Trophoblast cell (in vitro differentiated cells and primary cell): ENCODE measurements at regions not wholly inside any gene's neighbourhood (a gene's known extent, or its start where the extent isn't known, plus 50 kb on each side); places are given as distances from the start of the nearest gene placed in this dataset.

ENCODE experiments used
- DNase-seq, 2 donors: peaks; one replicate each; pipeline ENCODE4 v3.0.0-alpha.2; 2016
- H2AFZ ChIP-seq: 2 replicates; pipeline ENCODE4 v1.6.1; 2013; ENCODE audit warnings: low read length, moderate library complexity, mild to moderate bottlenecking; ENCODE audit not compliant: insufficient read depth, poor library complexity
- H2AK5ac ChIP-seq: 2 replicates; pipeline ENCODE4 v1.6.1; 2013; ENCODE audit warnings: mild to moderate bottlenecking, low read length
- H2BK120ac ChIP-seq: 2 replicates; pipeline ENCODE4 v1.6.1; 2013; ENCODE audit warnings: low read length, mild to moderate bottlenecking, moderate library complexity; ENCODE audit not compliant: insufficient read depth, poor library complexity
- H2BK12ac ChIP-seq: 2 replicates; pipeline ENCODE4 v1.6.1; 2013; ENCODE audit warnings: mild to moderate bottlenecking, low read length, moderate library complexity
- H2BK5ac ChIP-seq: 2 replicates; pipeline ENCODE4 v1.6.1; 2013; ENCODE audit warnings: low read length, low read depth, moderate library complexity, mild to moderate bottlenecking; ENCODE audit not compliant: poor library complexity
- H3K14ac ChIP-seq: 2 replicates; pipeline ENCODE4 v1.6.1; 2013; ENCODE audit warnings: mild to moderate bottlenecking, low read length
- H3K18ac ChIP-seq: 2 replicates; pipeline ENCODE4 v1.6.1; 2013; ENCODE audit warnings: mild to moderate bottlenecking, low read length
- H3K23ac ChIP-seq: 2 replicates; pipeline ENCODE4 v1.6.1; 2013; ENCODE audit warnings: low read length
- H3K27ac ChIP-seq: 2 replicates; pipeline ENCODE4 v1.5.1; 2013; ENCODE audit warnings: low read depth, mild to moderate bottlenecking, inconsistent platforms, low read length, moderate library complexity
- H3K27me3 ChIP-seq: 2 replicates; pipeline ENCODE4 v1.6.1; 2013; ENCODE audit warnings: inconsistent platforms, mild to moderate bottlenecking, low read length, moderate library complexity; ENCODE audit not compliant: insufficient read depth
- H3K36me3 ChIP-seq, 2 experiments: 1 replicate in 1 of 2; 2 replicates in 1 of 2; pipeline ENCODE4 v1.6.1; 2013; ENCODE audit warnings: low read length in 2 of 2, mild to moderate bottlenecking in 2 of 2, moderate library complexity in 1 of 2; ENCODE audit not compliant: insufficient read depth in 2 of 2, control insufficient read depth in 1 of 2
- H3K4ac ChIP-seq: 2 replicates; pipeline ENCODE4 v1.6.1; 2013; ENCODE audit warnings: low read depth, mild to moderate bottlenecking, low read length, moderate library complexity
- H3K4me1 ChIP-seq, 2 experiments: 1 replicate in 1 of 2; 2 replicates in 1 of 2; pipeline ENCODE4 v1.6.1; 2013; ENCODE audit warnings: low read length in 2 of 2, mild to moderate bottlenecking in 2 of 2, moderate library complexity in 1 of 2; ENCODE audit not compliant: insufficient read depth in 2 of 2, control insufficient read depth in 1 of 2
- H3K4me2 ChIP-seq: 2 replicates; pipeline ENCODE4 v1.6.1; 2013; ENCODE audit warnings: inconsistent platforms, mild to moderate bottlenecking, low read length, moderate library complexity
- H3K4me3 ChIP-seq: 2 replicates; pipeline ENCODE4 v1.5.1; 2013; ENCODE audit warnings: mild to moderate bottlenecking, low read depth, low read length, inconsistent platforms
- H3K79me1 ChIP-seq: one replicate; pipeline ENCODE4 v1.6.1; 2013; ENCODE audit warnings: low read length
- H3K79me2 ChIP-seq: 2 replicates; pipeline ENCODE4 v1.6.1; 2013; ENCODE audit warnings: low read length, mild to moderate bottlenecking; ENCODE audit not compliant: control insufficient read depth, insufficient read depth, poor library complexity
- H3K9ac ChIP-seq: 2 replicates; pipeline ENCODE4 v1.6.1; 2013; ENCODE audit warnings: mild to moderate bottlenecking, low read length
- H3K9me3 ChIP-seq: 2 replicates; pipeline ENCODE4 v1.6.1; 2013; ENCODE audit warnings: low read depth, mild to moderate bottlenecking, control low read depth, inconsistent platforms, low read length; ENCODE audit not compliant: insufficient read depth
- H4K12ac ChIP-seq: 2 replicates; pipeline ENCODE4 v1.6.1; 2013; ENCODE audit warnings: low read depth, mild to moderate bottlenecking, low read length, moderate library complexity
- H4K8ac ChIP-seq: 2 replicates; pipeline ENCODE4 v1.6.1; 2013; ENCODE audit warnings: low read depth, mild to moderate bottlenecking, low read length, moderate library complexity
- H4K91ac ChIP-seq: one replicate; pipeline ENCODE4 v1.6.1; 2013; ENCODE audit warnings: low read depth, mild to moderate bottlenecking, low read length, moderate library complexity
- WGBS: extraction: QIAGEN DNeasy Blood & Tissue Kit; methylation state at CpG from one replicate; pipeline ENCODE4 v1.1.7; 2013; ENCODE audit warnings: missing lambda C conversion rate; ENCODE audit not compliant: insufficient read length, insufficient coverage; ENCODE audit errors: extremely low coverage; 5-methylcytosine and 5-hydroxymethylcytosine counted together

GRCh38 chr19:31171936-31172335 is 177.3 kb downstream of the TSHZ3 start:
- Histone ChIP-seq H2BK120ac (no peak overlapping the region), H2AK5ac (no peak overlapping the region), H3K27ac (no peak overlapping the region), H4K8ac (no peak overlapping the region), H4K12ac (no peak overlapping the region), H3K23ac (no peak overlapping the region), H3K36me3 (no peaks in the 10 kb centered on the region), H3K27me3 (no peaks in the 10 kb centered on the region), H3K9ac (no peak overlapping the region), H3K4me1 (no peaks in the 10 kb centered on the region), H3K9me3 (no peaks in the 10 kb centered on the region), H3K79me2 (no peaks in the 10 kb centered on the region), H2BK5ac (no peak overlapping the region), H2BK12ac (no peak overlapping the region), H4K91ac (no peak overlapping the region), H3K14ac (no peak overlapping the region), H3K4ac (no peak overlapping the region), H3K18ac (no peak overlapping the region), H3K79me1 (no peaks in the 10 kb centered on the region), H3K4me2 (no peak overlapping the region), H2AFZ (no peak overlapping the region), H3K4me3 (no peak overlapping the region)
- DNase-seq, result no peak
- WGBS, result no CpG with 5 or more reads among the region's 4 CpGs

GRCh38 chr19:31170046-31170445 is 179.2 kb downstream of the TSHZ3 start:
- H3K27ac ChIP-seq, result no peak overlapping the region
- H3K18ac ChIP-seq, result no peak overlapping the region
- no peak for DNase-seq
- no peak overlapping the region for H2BK12ac ChIP-seq
- H3K4me1 ChIP-seq, result no peaks in the 10 kb centered on the region
- H3K79me1 ChIP-seq, result no peaks in the 10 kb centered on the region
- H2BK120ac ChIP-seq, result no peak overlapping the region
- no peak overlapping the region for H2AK5ac ChIP-seq
- no peak overlapping the region for H3K4me2 ChIP-seq
- H3K79me2 ChIP-seq, result no peaks in the 10 kb centered on the region
- no peak overlapping the region for H3K4ac ChIP-seq
- no peak overlapping the region for H3K9ac ChIP-seq
- H2BK5ac ChIP-seq, result no peak overlapping the region
- H3K4me3 ChIP-seq, result no peak overlapping the region
- no peaks in the 10 kb centered on the region for H3K36me3 ChIP-seq
- no peak overlapping the region for H3K14ac ChIP-seq
- no peaks in the 10 kb centered on the region for H3K9me3 ChIP-seq
- no peak overlapping the region for H4K91ac ChIP-seq
- WGBS, result no CpG with 5 or more reads among the region's 2 CpGs
- no peaks in the 10 kb centered on the region for H3K27me3 ChIP-seq
- H4K8ac ChIP-seq, result no peak overlapping the region
- no peak overlapping the region for H3K23ac ChIP-seq
- no peak overlapping the region for H4K12ac ChIP-seq
- H2AFZ ChIP-seq, result no peak overlapping the region

- H3K9ac ChIP-seq, result no peak overlapping the region
- H3K23ac ChIP-seq, result no peak overlapping the region
- no peak overlapping the region for H2BK120ac ChIP-seq
- H4K8ac ChIP-seq, result no peak overlapping the region
- no peak overlapping the region for H3K18ac ChIP-seq
- no peaks in the 10 kb centered on the region for H3K27me3 ChIP-seq
- H3K4me1 ChIP-seq, result no peaks in the 10 kb centered on the region
- no peak for DNase-seq
- H2BK12ac ChIP-seq, result no peak overlapping the region
- H2BK5ac ChIP-seq, result no peak overlapping the region
- H3K9me3 ChIP-seq, result no peaks in the 10 kb centered on the region
- no peak overlapping the region for H2AFZ ChIP-seq
- no peaks in the 10 kb centered on the region for H3K79me1 ChIP-seq
- no peak overlapping the region for H2AK5ac ChIP-seq
- no peak overlapping the region for H3K4ac ChIP-seq
- no peak overlapping the region for H3K27ac ChIP-seq
- H3K4me3 ChIP-seq, result no peak overlapping the region
- H4K91ac ChIP-seq, result no peak overlapping the region
- H3K14ac ChIP-seq, result no peak overlapping the region
- no peaks in the 10 kb centered on the region for H3K36me3 ChIP-seq
- WGBS, result no CpG with 5 or more reads among the region's 8 CpGs
- H3K79me2 ChIP-seq, result no peaks in the 10 kb centered on the region
- H3K4me2 ChIP-seq, result no peak overlapping the region
- no peak overlapping the region for H4K12ac ChIP-seq
Observed at GRCh38 chr19:31168106-31168625, 181.1 kb downstream of the TSHZ3 start.

- H3K9ac ChIP-seq, result no peak overlapping the region
- H3K4me3 ChIP-seq, result no peak overlapping the region
- H4K91ac ChIP-seq, result no peak overlapping the region
- no peak overlapping the region for H3K18ac ChIP-seq
- H3K23ac ChIP-seq, result no peak overlapping the region
- H3K9me3 ChIP-seq, result no peaks in the 10 kb centered on the region
- H3K14ac ChIP-seq, result no peak overlapping the region
- no peak overlapping the region for H2AK5ac ChIP-seq
- H2AFZ ChIP-seq, result no peak overlapping the region
- no peak overlapping the region for H3K4me2 ChIP-seq
- no peak overlapping the region for H4K12ac ChIP-seq
- no peak overlapping the region for H2BK12ac ChIP-seq
- no peak overlapping the region for H3K27ac ChIP-seq
- H4K8ac ChIP-seq, result no peak overlapping the region
- no peaks in the 10 kb centered on the region for H3K79me1 ChIP-seq
- H2BK120ac ChIP-seq, result no peak overlapping the region
- no peaks in the 10 kb centered on the region for H3K27me3 ChIP-seq
- no peak overlapping the region for H2BK5ac ChIP-seq
- DNase-seq, result no peak
- no peaks in the 10 kb centered on the region for H3K4me1 ChIP-seq
- WGBS, result no CpG with 5 or more reads among the region's 8 CpGs
- H3K36me3 ChIP-seq, result no peaks in the 10 kb centered on the region
- H3K79me2 ChIP-seq, result no peaks in the 10 kb centered on the region
- H3K4ac ChIP-seq, result no peak overlapping the region
Observed at GRCh38 chr19:31167690-31168089, 181.5 kb downstream of the TSHZ3 start.
